ENCODE measurements at regions not wholly inside any gene's neighbourhood (a gene's known extent, or its start where the extent isn't known, plus 50 kb on each side); places are given as distances from the start of the nearest gene placed in this dataset.
"Not testable (repeated sequence)": the region's sequence is repeated elsewhere in the genome, so short reads cannot be mapped to it uniquely, and the experiment has no call there.

DNA sequence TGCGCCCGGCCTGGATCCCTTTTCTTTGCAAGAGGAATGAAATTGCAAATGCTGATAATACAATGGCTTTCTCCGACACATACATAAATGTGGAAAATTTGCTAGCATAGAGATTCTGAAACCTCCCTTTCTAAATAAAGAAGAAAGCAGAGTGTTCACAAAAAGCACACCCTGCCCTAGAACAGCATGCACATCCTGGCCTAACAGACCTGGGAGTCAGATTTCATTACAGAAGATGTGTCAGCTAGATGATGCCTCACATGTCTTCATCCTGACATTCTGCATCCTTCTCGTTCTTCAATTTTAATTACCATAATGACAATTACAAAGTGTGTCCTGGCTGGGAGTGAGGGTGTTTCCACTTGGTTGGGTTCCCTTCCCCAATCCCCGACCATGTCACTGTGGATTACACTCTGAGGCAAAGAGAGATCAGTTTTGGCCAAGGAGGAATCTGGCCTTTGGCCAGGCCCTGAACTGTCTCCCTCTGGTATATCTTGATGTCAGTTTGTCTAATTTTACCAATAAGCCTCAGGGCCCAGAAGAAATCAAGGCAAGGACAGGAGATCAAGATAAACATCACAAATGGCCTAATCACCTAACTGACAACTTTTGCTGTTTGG is 104.9 kb upstream of the SPATA12 start:
- no peak for DNase-seq

DNA sequence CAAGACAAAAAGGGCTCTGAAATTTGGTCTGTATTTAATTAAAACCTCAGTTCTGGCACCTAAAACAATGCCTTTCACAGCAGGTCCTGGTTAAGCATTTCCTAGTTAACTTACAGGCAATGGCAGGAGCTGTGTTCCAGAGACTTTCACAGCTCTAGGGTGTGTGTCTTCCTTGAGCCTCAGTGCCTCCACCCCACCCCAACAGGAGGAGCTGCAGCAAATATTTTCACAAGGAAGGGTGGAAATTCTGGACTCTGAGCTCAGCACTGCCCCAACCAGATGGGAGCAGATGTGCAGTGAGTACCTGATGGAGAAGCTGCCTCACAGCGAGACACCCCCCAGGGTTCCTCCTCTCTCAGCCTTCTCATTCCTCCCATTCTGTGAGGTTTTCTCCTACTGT is 106.3 kb upstream of the SPATA12 start:
- no peak for DNase-seq

DNA sequence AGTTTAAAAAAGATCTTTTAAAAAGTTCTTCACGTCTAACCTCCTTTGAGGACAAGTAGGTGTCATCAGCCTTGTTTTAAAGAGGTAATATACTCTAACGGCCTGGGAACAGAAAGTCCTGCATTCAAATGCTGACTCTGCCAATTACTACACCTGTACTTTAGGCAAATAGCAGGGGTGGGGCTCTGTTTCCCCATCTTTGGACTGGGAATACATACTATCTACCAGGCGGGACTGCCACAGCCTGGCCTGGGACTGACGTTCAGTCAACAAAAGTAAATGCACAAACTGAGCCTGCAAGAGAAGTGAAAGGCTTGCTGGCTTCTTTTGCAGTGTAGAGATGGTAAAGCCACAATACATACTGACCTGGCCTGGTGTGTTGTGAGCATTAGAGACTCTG is 107.6 kb upstream of the SPATA12 start:
- DNase-seq, result no peak

DNA sequence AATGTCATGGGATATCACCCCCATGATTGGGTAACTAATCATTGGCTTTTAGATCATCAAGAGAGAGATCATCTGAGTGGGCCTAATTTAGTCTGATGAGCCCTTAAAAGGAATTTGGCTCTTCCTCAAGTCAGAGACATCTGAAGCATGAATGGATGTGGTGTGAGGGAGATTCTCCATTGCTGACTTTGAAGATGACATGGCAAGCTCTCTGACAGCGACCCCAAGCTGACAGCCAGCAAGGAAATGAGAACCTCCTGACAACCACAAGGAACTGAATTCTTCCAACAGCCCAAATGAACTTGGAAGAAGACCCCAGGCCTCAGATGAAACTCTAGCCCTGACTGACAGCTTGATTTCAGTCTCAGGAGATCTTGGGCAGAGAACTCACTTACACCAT is 108.4 kb upstream of the SPATA12 start:
- DNase-seq, result no peak

DNA sequence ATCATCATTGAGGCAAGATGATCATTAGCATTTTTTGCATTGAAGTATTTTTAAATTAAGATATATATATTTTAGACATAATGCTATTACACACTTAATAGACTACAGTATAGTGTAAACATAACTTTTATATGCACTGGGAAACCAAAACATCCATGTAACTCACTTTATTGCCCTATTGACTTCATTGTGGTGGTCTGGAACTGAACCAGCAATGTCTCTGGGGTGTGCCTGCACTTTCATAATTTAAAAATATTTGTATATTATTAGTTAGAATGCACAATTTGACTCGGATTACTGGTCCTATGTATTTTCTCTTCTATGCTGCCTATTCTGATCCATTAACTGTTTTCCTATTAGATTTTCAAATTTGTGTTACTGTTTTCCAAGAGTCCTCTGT is 109.1 kb upstream of the SPATA12 start:
- no peak for DNase-seq

DNA sequence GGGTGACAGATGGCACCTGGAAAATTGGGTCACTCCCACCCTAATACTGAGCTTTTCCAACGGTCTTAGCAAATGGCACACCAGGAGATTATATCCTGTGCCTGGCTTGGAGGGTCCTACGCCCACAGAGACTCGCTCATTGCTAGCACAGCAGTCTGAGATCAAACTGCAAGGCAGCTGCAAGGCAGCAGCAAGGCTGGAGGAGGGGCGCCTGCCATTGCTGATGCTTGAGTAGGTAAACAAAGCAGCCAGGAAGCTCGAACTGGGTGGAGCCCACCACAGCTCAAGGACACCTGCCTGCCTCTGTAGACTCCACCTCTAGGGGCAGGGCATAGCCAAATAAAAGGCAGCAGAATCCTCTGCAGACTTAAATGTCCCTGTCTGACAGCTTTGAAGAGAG is 115.1 kb upstream of the SPATA12 start:
- DNase-seq, result not testable (repeated sequence)

DNA sequence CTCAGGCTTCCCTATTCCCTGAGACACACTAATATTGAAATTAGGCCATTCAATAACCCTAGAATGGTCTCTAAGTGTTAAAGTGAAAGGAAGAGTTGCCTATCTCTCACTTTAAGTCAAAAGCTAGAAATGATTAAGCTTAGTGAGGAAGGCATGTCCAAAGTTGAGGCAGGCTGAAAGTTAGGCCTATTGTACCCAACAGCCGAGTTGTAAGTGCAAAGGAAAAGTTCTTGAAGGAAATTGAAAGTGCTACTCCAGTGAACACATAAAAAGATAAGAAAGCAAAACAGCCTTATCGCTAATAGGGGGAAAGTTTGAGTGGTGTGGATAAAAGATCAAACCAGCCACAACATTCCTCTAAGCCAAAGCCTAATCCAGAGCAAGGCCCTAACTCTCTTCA is 117.9 kb upstream of the SPATA12 start:
- no peak for DNase-seq

DNA sequence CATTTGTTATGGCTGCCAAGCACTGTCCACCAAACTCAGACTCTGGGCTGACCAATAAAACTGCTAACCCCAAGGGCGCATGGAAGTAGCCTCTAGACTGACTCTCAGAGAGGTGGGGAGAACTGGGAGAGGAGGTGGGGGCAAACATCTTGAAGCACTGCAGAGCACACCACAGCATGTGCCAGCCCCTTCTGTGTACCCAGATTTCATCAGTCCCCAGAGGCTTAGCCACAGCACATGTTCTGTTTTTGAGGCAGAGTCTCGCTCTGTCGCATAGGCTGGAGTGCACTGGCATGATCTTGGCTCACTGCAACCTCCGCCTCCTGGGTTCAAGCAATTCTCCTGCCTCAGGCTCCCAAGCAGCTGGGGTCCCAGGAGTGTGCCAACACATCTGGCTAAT is 119.5 kb upstream of the SPATA12 start:
- DNase-seq, result no peak

DNA sequence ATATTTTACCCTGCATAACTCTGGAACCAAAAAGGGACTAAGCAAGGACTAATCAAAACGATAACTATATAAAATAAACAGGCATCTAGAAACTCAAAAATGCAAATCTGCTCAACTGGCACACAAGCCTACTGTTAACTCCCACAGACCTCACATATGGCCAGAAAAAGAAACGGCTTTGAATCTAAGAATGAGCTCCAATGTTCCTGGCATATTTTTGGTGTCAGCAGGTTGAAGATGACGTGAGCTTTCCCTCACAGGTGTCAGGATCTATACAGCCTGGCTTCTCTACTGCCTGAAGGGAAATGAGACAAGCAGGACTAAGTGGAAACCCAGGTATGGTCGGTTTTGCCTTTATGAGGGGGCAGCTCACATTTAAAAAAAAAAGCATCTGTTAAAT is 120.1 kb upstream of the SPATA12 start:
- DNase-seq, result no peak

DNA sequence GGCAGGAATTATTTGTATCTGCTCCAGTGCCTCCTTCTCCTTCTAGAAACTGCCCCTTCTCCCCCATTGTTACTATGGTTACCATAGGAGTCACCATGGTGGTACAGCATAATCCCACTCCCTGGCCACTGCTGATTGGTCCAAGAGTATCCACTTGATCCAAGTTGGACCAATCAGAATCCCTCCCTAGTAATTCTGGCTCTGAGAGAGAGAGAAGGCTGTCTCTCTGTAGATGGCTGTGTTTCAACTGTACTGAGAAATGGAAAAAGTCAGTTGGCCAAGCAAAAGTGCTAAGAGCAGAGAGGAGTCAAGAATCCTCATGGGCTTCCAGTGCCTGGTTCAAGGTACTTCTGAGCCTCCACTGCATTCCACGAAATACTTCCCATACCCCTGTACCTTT is 120.6 kb upstream of the SPATA12 start:
- no peak for DNase-seq

DNA sequence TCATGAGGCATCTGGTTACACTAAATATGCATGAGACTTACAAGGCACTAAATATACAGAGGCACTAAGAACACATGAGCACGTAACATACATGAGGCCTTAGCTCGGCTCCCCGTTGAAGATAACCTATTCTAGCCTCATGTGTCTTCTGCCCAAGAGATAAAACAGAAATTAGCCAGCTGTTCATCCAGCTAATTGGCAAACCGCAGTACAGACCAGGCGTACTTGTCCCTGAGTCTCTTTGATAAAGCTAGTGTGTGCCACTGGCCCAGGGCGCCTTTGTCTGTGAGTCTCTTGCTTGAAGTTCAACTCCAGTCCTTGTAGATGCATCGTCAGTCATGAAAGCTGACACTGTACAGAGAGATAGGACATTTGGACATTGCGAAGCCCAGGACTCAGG is 121.9 kb upstream of the SPATA12 start:
- no peak for DNase-seq

DNA sequence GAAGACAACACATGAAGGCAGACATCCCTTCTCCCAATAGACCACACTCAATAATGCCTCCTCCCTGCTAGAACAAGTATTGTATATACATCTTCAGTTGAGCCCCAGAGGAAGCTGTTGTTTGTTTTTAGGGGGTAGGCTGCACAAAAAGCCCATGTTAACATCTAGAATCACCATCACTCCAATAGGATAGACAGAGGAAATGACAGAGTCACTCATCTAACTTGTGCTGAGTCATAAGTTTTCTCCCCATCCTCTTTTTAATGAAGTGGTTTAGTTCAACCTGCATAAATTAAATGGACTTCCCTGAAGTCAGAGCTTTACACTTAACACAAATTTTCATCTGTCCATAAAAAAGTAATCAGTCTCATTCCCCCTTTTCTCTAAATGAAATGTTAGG is 122.9 kb upstream of the SPATA12 start:
- no peak for DNase-seq

DNA sequence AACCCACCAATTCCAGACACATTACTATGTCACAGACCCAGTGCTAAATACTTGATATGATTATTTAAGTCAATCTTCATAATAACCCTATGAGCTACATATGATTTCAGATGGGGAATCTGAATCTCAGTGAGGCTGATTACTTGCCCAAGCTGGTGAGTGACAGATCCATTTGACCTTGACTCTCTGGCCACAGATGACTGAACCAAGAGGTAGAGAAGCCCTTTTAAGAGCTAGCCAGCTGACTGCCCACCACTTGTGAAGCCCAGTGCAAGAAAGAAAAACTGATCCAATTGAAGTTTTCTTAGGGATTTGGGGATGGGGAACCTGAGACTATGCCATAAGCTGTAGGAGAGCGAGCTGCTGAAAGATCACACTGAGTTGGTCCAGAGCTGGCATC is 124.7 kb upstream of the SPATA12 start:
- DNase-seq, result no peak

DNA sequence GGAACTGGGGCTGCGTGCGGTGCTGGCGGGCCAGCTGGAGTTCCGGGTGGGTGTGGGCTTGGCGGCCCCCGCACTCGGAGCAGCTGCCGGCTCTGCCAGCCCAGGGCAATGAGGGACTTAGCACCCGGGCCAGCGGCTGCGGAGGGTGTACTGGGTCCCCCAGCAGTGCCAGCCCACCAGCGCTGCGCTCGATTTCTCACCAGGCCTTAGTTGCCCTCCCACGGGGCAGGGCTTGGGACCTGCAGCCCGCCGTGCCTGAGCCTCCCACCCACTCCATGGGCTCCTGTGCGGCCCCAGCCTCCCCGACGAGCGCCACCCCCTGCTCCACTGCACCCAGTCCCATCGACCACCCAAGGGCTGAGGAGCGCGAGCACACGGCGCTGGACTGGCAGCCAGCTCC is 126.0 kb upstream of the SPATA12 start:
- DNase-seq, result not testable (repeated sequence)

DNA sequence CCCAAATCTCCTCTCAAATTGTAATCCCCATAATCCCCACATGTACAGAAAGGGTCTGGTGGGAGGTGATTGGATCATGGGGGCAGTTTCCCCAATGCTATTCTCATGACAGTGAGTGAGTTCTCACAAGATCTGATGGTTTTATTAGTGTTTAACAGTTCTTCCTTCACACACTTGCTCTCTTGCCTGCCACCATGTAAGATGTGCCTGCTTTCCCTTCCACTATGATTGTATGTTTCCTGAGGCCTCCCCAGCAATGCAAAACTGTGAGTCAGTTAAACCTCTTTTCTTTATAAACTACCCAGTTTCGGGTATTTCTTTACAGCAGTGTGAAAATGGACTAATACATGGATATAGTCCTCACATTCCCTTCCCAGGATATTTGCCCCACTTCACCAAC is 126.7 kb upstream of the SPATA12 start:
- DNase-seq, result no peak

DNA sequence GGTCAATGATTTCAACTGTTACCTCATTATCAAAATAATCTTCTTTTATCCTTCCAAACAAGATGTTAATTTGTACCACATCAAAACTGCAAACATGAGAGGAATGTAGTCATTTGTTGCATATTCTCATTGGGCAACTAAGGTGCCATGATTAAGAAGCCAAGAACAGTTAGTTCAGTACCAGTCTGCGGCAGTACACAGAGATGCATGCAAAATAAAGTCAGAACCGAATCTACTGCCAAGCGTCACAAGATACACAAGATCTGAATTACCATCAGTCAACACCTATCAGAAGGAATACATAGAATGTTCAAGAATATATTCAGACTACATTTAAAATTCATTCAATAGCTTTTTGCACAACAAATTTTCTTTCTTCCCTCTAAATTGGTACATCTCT is 127.6 kb upstream of the SPATA12 start:
- no peak for DNase-seq

DNA sequence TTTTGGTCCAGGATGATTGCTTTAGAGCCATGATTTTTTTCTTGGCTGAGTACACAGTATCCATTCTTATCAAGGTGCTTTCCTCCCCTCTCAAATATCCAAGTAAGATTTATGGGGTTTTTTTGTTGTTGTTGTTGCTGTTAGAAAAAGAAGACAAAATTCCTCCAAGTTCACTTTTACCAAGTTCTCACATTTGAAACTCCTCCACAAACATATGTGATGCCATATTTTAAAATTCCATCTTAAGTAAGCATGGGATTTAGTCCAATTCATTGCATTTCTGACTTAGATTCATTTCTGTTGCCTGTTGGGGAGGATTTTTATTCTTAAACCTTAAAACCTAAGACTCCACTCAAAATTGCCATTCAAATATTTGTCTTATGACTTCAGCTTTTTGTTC is 128.6 kb upstream of the SPATA12 start:
- no peak for DNase-seq

DNA sequence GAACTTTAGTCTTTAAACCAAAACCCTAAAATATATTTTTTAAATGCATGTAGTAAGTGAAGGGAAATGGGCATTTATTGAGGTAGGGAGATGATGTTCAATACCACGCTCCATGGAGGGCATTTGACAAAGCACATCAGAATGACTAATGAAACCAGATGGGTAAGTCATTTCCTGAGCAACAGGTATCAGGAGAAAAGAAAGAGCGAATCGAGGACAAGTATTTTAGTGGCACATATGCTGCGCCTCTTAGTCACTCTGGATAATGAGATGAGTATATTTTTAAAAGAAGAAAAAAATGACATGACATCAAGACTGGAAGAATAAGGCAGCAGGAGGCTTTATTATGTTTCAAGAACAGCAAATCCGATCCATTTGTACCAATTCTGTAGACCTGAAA is 129.0 kb upstream of the ARHGEF3 start:
- DNase-seq, result no peak

DNA sequence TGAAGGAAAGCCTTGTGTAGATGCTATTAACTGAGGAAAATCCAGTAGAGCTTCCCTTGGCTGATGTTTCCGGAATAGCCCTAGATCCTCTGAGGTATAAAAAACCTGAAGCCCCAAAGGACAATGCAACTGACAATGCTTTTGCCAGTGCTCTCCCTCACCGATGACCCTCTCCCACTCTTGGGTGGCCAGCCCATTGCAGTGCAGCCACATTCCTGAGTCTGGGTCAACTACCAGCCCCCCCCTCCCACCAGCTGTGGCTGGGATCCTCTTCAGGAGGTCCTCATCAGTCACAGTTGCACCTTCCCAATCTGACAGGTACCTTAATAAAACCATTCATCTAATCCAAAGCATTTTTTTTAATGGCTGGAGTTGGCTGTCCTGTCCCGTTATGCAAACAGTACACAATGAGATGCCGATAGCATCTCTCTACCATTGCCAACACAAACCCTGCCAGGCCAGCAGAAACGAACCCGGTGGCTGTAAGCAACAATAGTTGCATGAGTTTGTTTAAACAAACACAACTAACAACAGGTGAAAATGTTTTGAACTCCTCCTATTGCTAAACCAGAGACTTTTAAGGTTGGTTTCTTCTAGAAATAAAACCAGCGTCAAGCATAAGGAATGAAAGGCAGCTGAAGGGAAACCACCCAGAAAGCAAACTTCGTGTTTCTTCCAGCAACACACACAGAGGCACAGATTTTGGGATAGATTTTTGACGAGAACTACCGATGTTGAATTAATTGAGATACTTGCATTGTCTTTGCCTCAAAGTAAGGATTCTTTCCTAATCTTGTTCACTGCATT is 128.3 kb upstream of the ARHGEF3 start:
- DNase-seq, result no peak

DNA sequence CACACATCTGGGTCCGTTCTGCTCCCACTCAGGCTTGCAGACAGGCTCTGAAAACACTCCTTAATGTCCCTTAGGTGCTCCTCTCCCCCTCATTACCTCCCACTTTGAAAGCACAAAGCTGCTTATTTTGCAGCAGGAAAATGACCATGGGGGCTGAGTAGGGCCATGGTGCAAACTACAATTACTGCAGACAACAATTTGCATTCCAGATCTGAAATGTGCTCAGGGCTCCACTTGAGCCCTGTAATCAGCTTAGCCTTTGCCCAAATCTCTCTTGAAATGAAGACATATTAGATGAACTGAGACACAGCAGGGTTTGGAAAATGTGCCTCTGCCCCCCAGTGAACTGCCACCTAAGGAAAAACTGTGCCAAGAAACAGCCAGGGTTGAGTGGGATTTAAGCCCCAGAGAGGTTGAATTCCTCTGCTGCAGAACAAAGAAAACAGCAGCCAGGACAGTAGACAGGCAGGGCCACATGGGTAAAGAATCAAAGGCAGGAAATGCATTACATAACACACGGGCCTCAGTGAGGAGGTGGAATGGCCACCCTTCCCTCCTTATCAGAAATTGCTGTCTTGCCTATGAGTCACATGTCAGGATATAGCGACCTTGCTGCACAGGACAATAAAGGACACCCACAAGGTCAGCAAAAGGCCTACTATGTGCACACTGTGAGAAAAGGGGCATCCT is 126.8 kb upstream of the ARHGEF3 start:
- DNase-seq, result no peak

DNA sequence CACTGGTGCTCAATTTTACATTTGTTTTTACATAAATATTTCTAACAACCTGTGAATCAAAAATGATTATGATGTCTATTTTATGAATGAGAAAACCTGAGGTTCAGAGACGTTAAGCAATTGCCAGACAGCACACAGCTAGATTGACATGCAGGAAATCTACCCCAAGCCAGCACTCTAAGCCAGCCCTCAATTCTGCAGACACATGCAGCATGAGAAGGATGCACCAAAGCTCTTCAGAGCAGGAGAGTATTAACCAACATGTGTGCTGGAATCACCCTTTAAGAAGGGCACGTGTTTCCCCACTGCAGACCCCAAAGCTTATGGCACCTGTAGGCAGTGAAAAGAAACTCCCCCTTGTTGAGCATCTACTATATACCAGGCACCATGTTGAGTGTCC is 126.1 kb upstream of the ARHGEF3 start:
- DNase-seq, result no peak

DNA sequence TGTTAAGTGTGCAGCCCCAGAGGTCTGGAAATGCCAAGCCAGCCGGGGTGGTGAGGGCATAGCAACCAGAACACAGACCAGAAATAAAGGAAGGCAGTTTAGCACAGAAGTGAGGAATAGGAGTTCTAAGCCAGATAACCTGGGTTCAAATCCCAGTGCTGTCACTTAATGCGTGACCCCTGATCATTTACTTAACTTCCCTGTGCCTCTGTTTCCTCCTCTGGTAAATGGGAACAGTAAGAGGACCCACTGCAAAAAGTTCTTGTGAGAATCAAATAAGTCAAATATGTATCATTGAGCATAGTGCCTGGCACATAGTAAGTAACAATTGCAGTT is 125.2 kb upstream of the ARHGEF3 start:
- DNase-seq, result no peak

DNA sequence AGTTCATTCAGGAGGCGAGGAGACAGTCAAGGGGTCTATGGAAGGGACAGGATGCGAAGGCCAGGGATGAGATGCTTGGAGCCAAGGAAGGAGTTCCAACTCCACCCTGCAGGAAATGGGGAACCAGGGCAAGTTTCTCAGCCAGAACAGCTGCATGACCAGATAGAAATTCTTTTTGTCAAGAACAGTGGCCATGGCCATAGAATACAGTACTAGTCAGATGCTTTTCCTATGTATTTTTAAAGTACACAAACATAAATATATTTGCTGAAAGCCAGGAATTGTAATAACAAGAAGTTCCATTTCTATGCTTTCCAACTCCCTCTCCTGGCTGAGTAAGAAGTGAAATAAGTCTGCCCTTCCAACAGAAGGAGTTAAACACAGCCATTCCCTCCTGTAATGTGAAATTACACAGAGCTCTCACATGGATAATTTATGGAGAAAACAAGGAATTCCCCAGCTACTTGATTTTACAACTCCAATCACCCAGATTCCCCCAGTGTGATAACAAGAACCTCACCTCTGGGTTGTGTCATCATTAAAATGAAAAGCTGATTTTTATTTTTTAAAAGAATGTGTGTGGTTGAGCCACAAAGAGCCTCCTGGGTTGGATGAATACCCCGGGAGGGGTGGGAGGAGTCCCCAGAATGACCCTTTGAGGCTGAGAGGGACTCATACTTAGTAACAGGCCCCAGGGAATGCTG is 124.6 kb upstream of the ARHGEF3 start:
- no peak for DNase-seq

Measured in occipital lobe (tissue), 1 donor.